PFSK-1 (cell line): ENCODE measurements at regions not wholly inside any gene's neighbourhood (a gene's known extent, or its start where the extent isn't known, plus 50 kb on each side); places are given as distances from the start of the nearest gene placed in this dataset.

Experiments
- FOXP2 ChIP-seq: optimal IDR thresholded peaks from 2 replicates; pipeline ENCODE3; 2011; ENCODE audit warnings: borderline replicate concordance, control low read depth, inconsistent platforms; ENCODE audit not compliant: insufficient read depth; ENCODE audit errors: extremely low read length, extremely low read depth
- POLR2AphosphoS5 ChIP-seq: IDR thresholded peaks from 2 replicates; pipeline ENCODE4 v1.6.1; 2012; ENCODE audit warnings: low read depth, mild to moderate bottlenecking, control low read depth, low read length, moderate library complexity
- REST ChIP-seq, 2 experiments: IDR thresholded peaks; 2 replicates each; pipeline versions ENCODE4 v1.6.1 to v1.8.0; 2011 to 2012; ENCODE audit warnings: low read depth in 2 of 2, low read length in 2 of 2, control low read depth in 1 of 2, inconsistent platforms in 1 of 2, mild to moderate bottlenecking in 1 of 2, moderate library complexity in 1 of 2; ENCODE audit not compliant: insufficient read depth in 1 of 2
- SIN3A ChIP-seq: IDR thresholded peaks from 2 replicates; pipeline ENCODE4 v1.6.1; 2012; ENCODE audit warnings: mild to moderate bottlenecking, low read length, moderate library complexity, borderline replicate concordance; ENCODE audit not compliant: insufficient read depth
- TAF1 ChIP-seq: IDR thresholded peaks from 2 replicates; pipeline ENCODE4 v1.6.1; 2012; ENCODE audit warnings: low read length, control low read depth, borderline replicate concordance; ENCODE audit not compliant: insufficient read depth

DNA sequence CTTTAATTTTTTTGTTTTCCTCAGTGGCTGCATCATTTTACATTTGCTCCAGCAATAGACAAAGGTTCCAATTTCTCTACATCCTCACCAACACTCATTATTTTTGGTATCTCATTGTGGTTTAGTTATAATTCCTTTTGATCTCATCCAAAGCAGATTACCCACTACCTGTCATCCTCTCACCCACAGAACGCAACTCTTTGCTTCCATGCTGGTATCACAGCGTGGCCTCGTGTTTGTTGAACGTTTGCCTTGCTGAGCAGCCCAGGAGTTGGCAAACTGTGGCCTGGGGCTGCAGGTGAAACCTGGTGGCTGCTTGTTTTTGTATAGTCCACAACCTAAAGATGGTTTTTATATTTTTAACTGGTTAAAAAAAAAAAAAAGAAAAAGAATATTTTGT lies 181.9 kb downstream of the BCAS1 start:
- no peak for TF ChIP-seq FOXP2
- no peak for TF ChIP-seq SIN3A
- TF ChIP-seq POLR2AphosphoS5: no peak
- no peak for TF ChIP-seq REST (IDR thresholded peaks at IDR 0.05; ENCODE audit: insufficient read depth in 1 of 2, low read depth in 2 of 2, low read length in 2 of 2)
- no peak for TF ChIP-seq TAF1

DNA sequence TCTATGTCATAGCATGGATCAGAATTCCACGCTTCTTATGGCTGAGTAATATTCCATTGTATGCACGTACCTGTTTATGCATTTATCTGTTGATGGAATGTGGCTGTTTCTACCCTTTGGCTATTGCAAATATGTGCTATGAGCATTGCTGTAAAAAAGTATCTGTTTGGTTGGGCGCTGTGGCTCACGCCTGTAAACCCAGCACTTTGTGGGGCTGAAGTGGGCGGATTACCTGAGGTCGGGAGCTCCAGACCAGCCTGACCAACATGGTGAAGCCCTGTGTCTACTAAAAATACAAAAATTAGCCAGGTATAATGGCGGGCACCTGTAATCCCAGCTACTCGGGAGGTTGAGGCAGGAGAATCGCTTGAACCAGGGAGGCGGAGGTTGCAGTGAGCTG lies 182.4 kb downstream of the BCAS1 start:
- TF ChIP-seq POLR2AphosphoS5: no peak
- TF ChIP-seq TAF1: no peak
- no peak for TF ChIP-seq REST (IDR thresholded peaks at IDR 0.05; ENCODE audit: insufficient read depth in 1 of 2, low read depth in 2 of 2, low read length in 2 of 2)
- TF ChIP-seq FOXP2: no peak
- TF ChIP-seq SIN3A: no peak

GRCh38 chr20:53884859-53885541 lies 185.4 kb downstream of the BCAS1 start:
- TF ChIP-seq POLR2AphosphoS5 (no peak), REST (IDR thresholded peaks at IDR 0.05; ENCODE audit: insufficient read depth in 1 of 2, low read depth in 2 of 2, low read length in 2 of 2) (no peak), FOXP2 (no peak), TAF1 (no peak), SIN3A (no peak)

DNA sequence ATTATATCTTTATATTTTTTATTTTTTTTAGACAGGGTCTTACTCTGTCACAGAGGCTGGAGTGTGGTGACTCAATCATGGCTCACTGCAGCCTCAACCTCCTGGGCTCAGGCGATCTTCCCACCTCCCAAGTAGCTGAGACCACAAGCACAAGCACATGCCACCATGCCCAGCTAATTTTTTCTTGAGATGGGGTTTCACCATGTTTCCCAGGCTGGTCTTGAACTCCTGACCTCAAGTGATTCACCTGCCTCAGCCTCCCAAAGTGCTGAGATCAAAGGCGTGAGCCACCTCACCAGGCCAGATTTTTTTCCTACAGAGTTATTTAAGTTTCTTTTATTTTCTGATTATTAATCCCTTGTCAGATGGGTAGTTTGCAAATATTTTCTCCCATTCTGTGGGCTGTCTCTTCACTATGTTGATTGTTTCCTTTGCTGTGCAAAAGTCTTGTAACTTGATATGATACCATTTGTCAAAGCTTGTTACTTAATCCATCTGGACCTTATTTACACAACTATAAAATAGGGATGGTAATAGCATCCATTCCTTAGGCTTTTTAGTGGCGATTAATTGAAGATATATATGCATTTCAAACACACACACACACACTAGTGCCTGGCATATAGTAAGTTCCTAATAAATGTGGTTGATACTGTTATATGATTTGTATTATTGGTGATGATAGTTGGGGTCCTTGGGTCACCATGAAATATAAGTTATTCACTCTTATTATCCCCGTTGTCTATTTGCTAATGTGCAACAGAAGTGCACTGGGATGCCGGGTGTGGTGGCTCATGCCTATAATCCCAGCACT lies 187.1 kb downstream of the BCAS1 start:
- no peak for TF ChIP-seq REST (IDR thresholded peaks at IDR 0.05; ENCODE audit: insufficient read depth in 1 of 2, low read depth in 2 of 2, low read length in 2 of 2)
- TF ChIP-seq FOXP2: no peak
- no peak for TF ChIP-seq POLR2AphosphoS5
- TF ChIP-seq SIN3A: no peak
- TF ChIP-seq TAF1: no peak
